AML-193 (cell line): ENCODE measurements at regions not wholly inside any gene's neighbourhood (a gene's known extent, or its start where the extent isn't known, plus 50 kb on each side); places are given as distances from the start of the nearest gene placed in this dataset.

Source experiments
- DNase-seq, 2 experiments: peaks; one replicate each; lab custom pipeline; 2025; lab: John Stamatoyannopoulos, UW

- DNase-seq: no peak
Observed at GRCh38 chr6:54010340-54011276, 100.6 kb upstream of the MLIP start.

GRCh38 chr6:54011277-54011648, 100.0 kb upstream of the MLIP start:
- no peak for DNase-seq

- no peak for DNase-seq
Observed at GRCh38 chr6:54013966-54014365, 97.3 kb upstream of the MLIP start.

- DNase-seq: no peak
Observed at GRCh38 chr6:54014440-54014839, 96.8 kb upstream of the MLIP start.

GRCh38 chr6:54017877-54018276, 93.4 kb upstream of the MLIP start:
- DNase-seq: no peak

- no peak for DNase-seq
Observed at GRCh38 chr6:54018722-54019121, 92.5 kb upstream of the MLIP start.

- no peak for DNase-seq
Observed at GRCh38 chr6:54019860-54020259, 91.4 kb upstream of the MLIP start.

- no peak for DNase-seq
Observed at GRCh38 chr6:54020334-54020733, 90.9 kb upstream of the MLIP start.

- DNase-seq: no peak
Observed at GRCh38 chr6:54026652-54027400, 84.4 kb upstream of the MLIP start.

GRCh38 chr6:54028170-54028569, 83.1 kb upstream of the MLIP start:
- no peak for DNase-seq

GRCh38 chr6:54029187-54029586, 82.1 kb upstream of the MLIP start:
- DNase-seq: no peak

- DNase-seq: no peak
Observed at GRCh38 chr6:54031169-54031568, 80.1 kb upstream of the MLIP start.

- no peak for DNase-seq
Observed at GRCh38 chr6:54037277-54037779, 73.9 kb upstream of the MLIP start.

- no peak for DNase-seq
Observed at GRCh38 chr6:54040545-54040944, 70.7 kb upstream of the MLIP start.

- no peak for DNase-seq
Observed at GRCh38 chr6:54041239-54041638, 70.0 kb upstream of the MLIP start.

GRCh38 chr6:54043360-54043759, 67.9 kb upstream of the MLIP start:
- DNase-seq: no peak

GRCh38 chr6:54044059-54044458, 67.2 kb upstream of the MLIP start:
- DNase-seq: no peak

GRCh38 chr6:54048782-54049181, 62.5 kb upstream of the MLIP start:
- DNase-seq: no peak

- DNase-seq: no peak
Observed at GRCh38 chr6:54050750-54051149, 60.5 kb upstream of the MLIP start.

- DNase-seq: no peak
Observed at GRCh38 chr6:54053881-54054391, 57.3 kb upstream of the MLIP start.

GRCh38 chr6:54056105-54056504, 55.1 kb upstream of the MLIP start:
- DNase-seq: no peak

- no peak for DNase-seq
Observed at GRCh38 chr6:54057058-54057457, 54.2 kb upstream of the MLIP start.

GRCh38 chr6:54058236-54058635, 53.0 kb upstream of the MLIP start:
- no peak for DNase-seq
